ENCODE measurements at regions not wholly inside any gene's neighbourhood (a gene's known extent, or its start where the extent isn't known, plus 50 kb on each side); places are given as distances from the start of the nearest gene placed in this dataset.
"Not testable (repeated sequence)": the region's sequence is repeated elsewhere in the genome, so short reads cannot be mapped to it uniquely, and the experiment has no call there.

GRCh38 chr22:22117864-22118544 lies 126.6 kb upstream of the VPREB1 start:
- DNase-seq = not testable (repeated sequence)

DNA sequence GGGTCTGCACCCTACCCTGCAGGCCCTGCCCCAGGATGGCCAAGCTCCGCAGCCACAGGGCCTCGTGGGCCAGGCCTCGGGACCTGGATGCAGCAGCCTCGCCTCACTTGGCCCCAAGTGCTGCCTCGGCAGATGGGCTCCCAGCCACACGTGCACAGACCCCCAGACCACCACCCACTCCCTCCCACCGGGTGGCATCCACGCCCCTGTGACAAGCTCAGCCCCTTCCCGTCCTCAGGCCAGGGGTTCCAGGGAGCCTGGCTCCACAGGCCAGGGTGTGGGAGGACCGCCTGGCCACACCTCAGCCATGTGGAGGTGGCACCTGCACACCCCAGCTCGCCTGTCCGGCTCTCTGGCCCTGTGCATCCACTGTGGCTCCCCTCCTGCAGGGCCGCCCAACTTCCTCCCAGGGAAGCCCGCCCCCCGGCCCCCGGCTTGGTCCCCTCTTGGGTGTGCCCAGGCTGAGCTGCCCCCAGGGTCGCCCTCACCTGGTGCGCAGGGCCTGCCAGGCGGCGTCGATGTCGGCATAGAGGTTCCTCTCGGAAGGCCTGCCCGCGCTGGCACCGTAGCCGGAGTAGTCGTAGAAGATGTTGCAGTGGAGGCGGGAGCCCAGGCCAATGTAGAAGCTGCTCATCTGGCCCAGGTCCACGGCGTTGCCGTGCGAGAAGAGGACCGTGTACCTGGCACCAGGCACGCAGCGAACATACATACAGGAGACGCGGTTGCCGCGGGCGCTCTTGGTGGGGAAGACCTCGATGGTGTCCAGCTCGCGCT lies 127.4 kb upstream of the VPREB1 start:
- not testable (repeated sequence) for DNase-seq

DNA sequence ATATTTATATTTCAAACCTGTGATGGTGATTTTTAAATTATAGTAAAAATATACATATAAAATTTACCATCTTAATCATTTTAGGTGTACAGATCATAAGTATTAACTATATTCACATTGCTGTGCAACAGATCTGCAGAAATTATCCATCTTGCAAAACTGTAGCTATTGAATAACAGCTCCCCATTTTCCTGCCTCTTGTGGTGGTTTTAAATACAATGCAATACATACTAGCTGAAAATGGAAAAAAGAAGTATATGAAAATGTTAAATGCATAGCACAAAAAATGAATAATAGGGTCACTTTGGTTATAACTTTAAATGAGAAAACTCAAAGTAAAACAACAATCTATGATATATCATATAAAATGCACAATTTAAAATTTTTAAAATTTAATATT lies 130.9 kb upstream of the VPREB1 start:
- no peak for DNase-seq

DNA sequence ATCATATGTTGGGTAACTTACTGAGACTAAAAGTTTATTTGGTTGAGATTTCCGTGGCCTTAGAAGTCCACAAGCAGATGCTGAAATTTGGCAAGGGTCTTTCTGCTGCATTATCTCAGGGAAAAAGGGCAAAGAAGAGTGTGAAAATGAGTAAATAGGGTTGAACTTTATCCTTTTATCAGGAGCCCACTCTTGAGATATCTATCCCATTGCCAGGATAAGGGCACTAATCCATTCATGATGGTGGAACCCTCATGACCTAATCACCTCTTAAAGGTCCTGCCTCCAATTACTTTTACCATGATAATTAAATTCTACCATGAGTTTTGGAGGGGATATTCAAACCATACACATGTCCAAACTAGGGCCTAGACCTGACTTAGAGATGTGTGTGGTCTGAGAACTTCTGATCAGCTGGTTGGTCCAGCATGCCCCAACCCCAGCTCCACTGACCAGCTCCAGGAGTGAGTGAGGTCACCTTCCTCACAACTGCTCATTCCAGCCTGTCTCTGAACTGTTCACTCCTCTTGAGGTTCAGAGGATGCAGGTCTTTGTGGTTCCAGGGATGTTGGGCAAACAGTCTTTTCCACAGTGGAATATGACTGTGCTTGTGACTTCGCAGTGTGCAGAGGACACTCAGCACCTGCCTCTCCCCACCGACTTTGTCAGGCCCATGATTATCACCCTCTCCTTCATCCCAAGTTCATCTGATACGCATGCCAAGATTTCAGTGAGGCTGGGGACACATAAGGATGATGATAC lies 130.1 kb upstream of the TOP3B start:
- DNase-seq = no peak

DNA sequence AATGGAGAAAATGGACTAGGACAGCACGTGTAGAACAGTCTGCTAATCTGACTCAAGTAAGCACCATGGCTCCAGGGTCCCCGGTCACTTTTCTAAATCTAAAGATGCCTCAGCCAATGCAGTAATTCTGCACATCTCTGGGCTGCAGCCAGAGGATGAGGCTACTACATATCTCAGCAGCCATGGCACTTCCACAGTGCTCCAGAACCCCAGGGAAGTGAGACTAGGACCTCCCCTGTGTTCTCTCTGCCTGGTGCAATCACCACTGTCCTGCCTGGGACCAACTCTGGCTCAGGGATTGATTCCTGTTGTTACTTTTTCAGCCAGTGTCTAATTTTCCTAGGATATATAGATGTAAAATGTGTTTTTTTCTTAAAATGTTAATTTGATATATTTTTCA lies 129.4 kb upstream of the TOP3B start:
- no peak for DNase-seq

GRCh38 chr22:22111267-22111751 lies 128.7 kb upstream of the TOP3B start:
- DNase-seq = no peak

- no peak for DNase-seq
Measured at GRCh38 chr22:22110548-22111266, 128.1 kb upstream of the TOP3B start.

DNA sequence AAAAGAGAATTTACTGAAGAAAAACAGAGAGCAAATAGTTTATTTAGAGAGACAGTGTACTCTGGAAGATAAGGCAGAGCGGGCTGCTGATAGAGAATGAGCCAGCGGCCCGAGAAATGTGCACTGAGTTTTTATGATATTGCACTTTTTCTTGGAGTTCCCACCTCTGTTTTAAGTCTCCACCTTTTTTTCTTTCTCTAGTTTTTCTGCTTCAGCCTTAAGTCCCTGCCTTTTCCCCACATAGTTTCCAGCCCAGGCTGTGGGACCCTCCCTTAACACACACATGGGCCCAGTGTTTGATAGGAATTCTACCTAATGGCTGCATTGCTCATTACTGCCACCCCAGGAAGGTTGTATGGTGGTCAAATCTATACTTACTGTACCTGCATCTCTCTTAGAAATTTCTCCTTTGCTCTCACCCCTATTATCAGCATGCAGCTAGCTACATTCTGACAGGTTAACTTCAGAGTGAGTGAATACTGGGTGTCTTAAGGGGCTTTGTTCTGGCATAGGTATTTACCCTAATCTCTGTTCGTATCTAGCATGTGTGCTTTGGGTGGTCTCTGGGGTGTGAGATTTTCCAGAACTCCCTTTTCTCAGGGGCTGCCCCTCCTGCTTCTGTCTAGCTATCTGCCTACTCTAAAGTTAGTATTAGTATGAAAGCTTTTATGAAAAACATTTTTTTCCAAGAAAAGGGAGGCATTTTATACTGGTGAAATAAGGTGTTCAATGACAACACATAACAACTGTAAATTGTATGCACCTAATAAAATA lies 127.3 kb upstream of the TOP3B start:
- DNase-seq = no peak

- no peak for DNase-seq
Measured at GRCh38 chr22:22106855-22107254, 124.3 kb upstream of the TOP3B start.

- DNase-seq = no peak
Measured at GRCh38 chr22:22105364-22105763, 122.8 kb upstream of the TOP3B start.

- DNase-seq = no peak
Measured at GRCh38 chr22:22103078-22103875, 120.7 kb upstream of the TOP3B start.

DNA sequence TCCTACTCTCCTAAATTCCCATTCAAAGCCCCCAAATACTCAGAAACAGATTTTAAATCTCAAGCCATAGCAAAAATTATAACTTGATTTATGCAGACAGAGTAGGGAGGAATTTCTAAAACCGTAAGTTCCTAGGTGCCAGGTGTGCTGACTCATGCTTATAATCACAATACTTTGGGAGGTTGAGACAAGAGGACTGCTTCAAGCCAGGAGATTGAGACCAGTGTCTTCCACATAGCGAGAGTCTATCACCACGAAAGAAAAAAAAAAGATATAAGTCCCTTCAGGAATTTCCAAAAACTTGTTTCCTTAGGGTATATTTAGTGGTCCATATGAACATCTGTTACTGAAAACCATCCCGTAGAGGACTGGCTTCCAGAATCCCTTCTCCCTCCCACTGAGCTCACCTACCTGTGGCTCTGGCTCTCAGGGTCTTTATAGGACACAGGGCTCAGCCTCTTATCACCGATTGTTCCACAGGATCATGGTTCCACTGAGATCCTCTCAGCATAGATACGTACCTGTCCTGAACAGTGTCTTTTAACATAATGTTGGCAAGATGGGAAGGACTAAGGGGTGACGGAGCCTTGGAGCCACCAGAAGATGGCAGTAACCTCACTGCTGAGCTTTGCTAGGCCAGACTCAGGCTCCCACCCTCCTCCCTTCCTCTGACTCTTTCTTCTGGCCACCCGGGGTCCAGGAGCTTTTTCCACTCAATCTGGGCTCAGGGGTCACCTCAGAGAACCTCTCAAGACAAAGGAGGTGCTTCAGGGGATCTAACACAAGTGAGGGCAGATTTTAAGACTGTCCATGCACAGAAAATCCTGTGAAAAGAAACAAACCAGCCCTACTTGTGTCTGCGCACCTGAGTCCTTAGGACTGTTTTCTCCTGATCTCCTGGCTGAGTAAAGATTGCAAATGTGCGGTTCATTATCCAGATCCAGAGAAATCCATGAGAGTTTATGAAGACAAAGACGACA lies 117.5 kb upstream of the TOP3B start:
- DNase-seq = no peak

DNA sequence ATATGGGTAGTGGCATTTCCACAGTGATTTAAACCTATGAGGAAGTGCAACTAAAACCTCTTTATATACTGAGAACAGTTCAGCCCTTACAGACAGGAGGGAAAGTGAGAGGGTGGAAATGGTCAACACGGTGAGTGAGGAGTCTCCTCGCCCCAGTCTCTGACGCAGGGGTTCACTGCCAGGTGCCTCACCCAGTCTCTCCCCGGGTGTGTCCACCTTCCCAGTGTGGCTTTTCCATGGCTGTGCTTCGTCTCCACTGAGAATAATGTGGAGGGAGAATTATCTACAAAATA lies 116.6 kb upstream of the TOP3B start:
- no peak for DNase-seq

- no peak for DNase-seq
Measured at GRCh38 chr22:22098457-22099193, 116.0 kb upstream of the TOP3B start.

DNA sequence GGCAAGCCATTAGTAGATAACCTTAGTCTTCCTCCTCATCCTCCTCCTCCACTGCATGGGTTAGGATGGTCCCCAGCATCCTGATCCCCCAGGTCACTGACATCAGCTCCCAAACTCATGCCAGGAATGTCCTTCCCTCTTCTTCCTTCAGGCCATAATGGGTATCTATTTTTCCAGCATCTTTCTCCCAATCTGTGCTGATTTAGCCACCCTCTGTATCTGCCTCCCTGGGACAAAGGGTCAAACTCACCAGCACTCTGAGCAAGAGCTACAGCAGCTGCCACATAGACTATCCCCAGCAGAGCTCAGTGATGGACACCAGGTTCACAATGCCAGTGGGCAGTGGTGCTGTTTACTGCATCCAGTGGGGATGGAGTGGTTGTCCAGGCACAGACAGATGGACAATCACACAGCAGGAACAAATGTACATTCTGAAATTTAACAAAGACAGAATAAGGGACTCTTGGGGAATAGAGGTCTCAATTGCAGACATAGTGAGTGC lies 115.2 kb upstream of the TOP3B start:
- DNase-seq = no peak

GRCh38 chr22:22094921-22095320 lies 112.3 kb upstream of the TOP3B start:
- DNase-seq = no peak

GRCh38 chr22:22094514-22094913 lies 111.9 kb upstream of the TOP3B start:
- no peak for DNase-seq

GRCh38 chr22:22093743-22094142 lies 111.2 kb upstream of the TOP3B start:
- no peak for DNase-seq

GRCh38 chr22:22092974-22093373 lies 110.4 kb upstream of the TOP3B start:
- DNase-seq = no peak

Measured in effector CD4-positive, alpha-beta T cell (primary cell).